Thoracic aorta (tissue), 2 donors: ENCODE measurements at regions not wholly inside any gene's neighbourhood (a gene's known extent, or its start where the extent isn't known, plus 50 kb on each side); places are given as distances from the start of the nearest gene placed in this dataset.

Experiments used
- ATAC-seq: fragments of 150-250 bp; one replicate; pipeline ENCODE4 v1.8.0; 2017; ENCODE audit warnings: low read depth; ENCODE audit not compliant: insufficient number of reproducible peaks, low FRiP score
- DNase-seq: peaks from one replicate; pipeline ENCODE4 v3.0.0-alpha.2; 2020; ENCODE audit warnings: low spot score
- H3K27ac ChIP-seq, 2 donors: fragments of 200-600 bp; sonication (generic); 1 replicate in 1 of 2; 2 replicates in 1 of 2; pipeline ENCODE4 v1.5.1; 2016; ENCODE audit warnings: mild to moderate bottlenecking in 2 of 2, moderate library complexity in 2 of 2
- H3K27me3 ChIP-seq: fragments of 200-600 bp; sonication (generic); replicated peaks from 2 replicates; pipeline ENCODE4 v1.6.0; 2016; ENCODE audit warnings: mild to moderate bottlenecking; ENCODE audit not compliant: insufficient read depth
- H3K36me3 ChIP-seq: fragments of 200-600 bp; sonication (generic); one replicate; pipeline ENCODE4 v1.5.1; 2016
- H3K4me1 ChIP-seq, 2 donors: fragments of 200-600 bp; sonication (generic); 1 replicate in 1 of 2; 2 replicates in 1 of 2; pipeline versions ENCODE4 v1.5.1 to v1.6.0; 2016; ENCODE audit warnings: low read depth in 2 of 2, mild to moderate bottlenecking in 1 of 2; ENCODE audit not compliant: control insufficient read depth in 1 of 2
- H3K4me3 ChIP-seq: fragments of 200-600 bp; sonication (generic); 2 replicates; pipeline ENCODE4 v1.5.1; 2016; ENCODE audit warnings: mild to moderate bottlenecking
- H3K9me3 ChIP-seq: fragments of 200-600 bp; sonication (generic); 2 replicates; pipeline ENCODE4 v1.5.1; 2016
- CTCF ChIP-seq: fragments of 200-600 bp; sonication (generic); IDR thresholded peaks from one replicate; pipeline ENCODE4 v1.5.1; 2019; ENCODE audit warnings: antibody characterized with exemption

GRCh38 chr14:36005670-36006069 lies 170.9 kb downstream of the PTCSC3 start:
- no peak for ATAC-seq
- H3K4me3 ChIP-seq: no peak overlapping the region
- H3K27me3 ChIP-seq: no peaks in the 10 kb centered on the region
- DNase-seq: no peak
- H3K4me1 ChIP-seq: no peaks in the 10 kb centered on the region
- no peaks in the 10 kb centered on the region for H3K36me3 ChIP-seq
- TF ChIP-seq CTCF: no peak
- H3K9me3 ChIP-seq: no peaks in the 10 kb centered on the region
- no peak overlapping the region for H3K27ac ChIP-seq

- Histone ChIP-seq H3K36me3 (no peaks in the 10 kb centered on the region), H3K9me3 (no peaks in the 10 kb centered on the region), H3K27ac (no peak overlapping the region), H3K27me3 (no peaks in the 10 kb centered on the region), H3K4me3 (no peak overlapping the region), H3K4me1 (no peaks in the 10 kb centered on the region)
- TF ChIP-seq CTCF: no peak
- DNase-seq (no peak), ATAC-seq (no peak)
These were observed 174.6 kb downstream of the PTCSC3 start for GRCh38 chr14:36001936-36002335.

GRCh38 chr14:35999294-35999693 lies 173.2 kb downstream of the BRMS1L start:
- no peak overlapping the region for H3K27ac ChIP-seq
- H3K27me3 ChIP-seq: no peaks in the 10 kb centered on the region

GRCh38 chr14:35998303-35998702 lies 172.2 kb downstream of the BRMS1L start:
- Histone ChIP-seq H3K27ac (no peak overlapping the region), H3K9me3 (no peaks in the 10 kb centered on the region), H3K36me3 (no peaks in the 10 kb centered on the region), H3K4me1 (no peaks in the 10 kb centered on the region), H3K4me3 (no peak overlapping the region), H3K27me3 (no peaks in the 10 kb centered on the region)
- no peak for DNase-seq
- ATAC-seq: no peak
- TF ChIP-seq CTCF: no peak

More at GRCh38 chr14:35999294-35999693, 173.2 kb downstream of the BRMS1L start:
- TF ChIP-seq CTCF: no peak
- DNase-seq (no peak), ATAC-seq (no peak)
- no peak overlapping the region for H3K4me3 ChIP-seq
- H3K36me3 ChIP-seq: no peaks in the 10 kb centered on the region
- H3K4me1 ChIP-seq: no peaks in the 10 kb centered on the region
- H3K9me3 ChIP-seq: no peaks in the 10 kb centered on the region

GRCh38 chr14:35993684-35993960 lies 167.5 kb downstream of the BRMS1L start:
- H3K27ac ChIP-seq: no peak overlapping the region
- no peak for TF ChIP-seq CTCF
- H3K36me3 ChIP-seq: no peaks in the 10 kb centered on the region
- no peak overlapping the region for H3K4me3 ChIP-seq
- no peak for DNase-seq
- no peaks in the 10 kb centered on the region for H3K4me1 ChIP-seq
- H3K27me3 ChIP-seq: no peaks in the 10 kb centered on the region
- H3K9me3 ChIP-seq: no peaks in the 10 kb centered on the region
- no peak for ATAC-seq
